GM23338 (cell line): ENCODE measurements at regions not wholly inside any gene's neighbourhood (a gene's known extent, or its start where the extent isn't known, plus 50 kb on each side); places are given as distances from the start of the nearest gene placed in this dataset.

Experiments
- CTCF ChIP-seq, 2 experiments: fragments of 200-600 bp in 1 of 2; sonication (generic) in 1 of 2; conservative IDR thresholded peaks; 2 replicates each; pipeline versions ENCODE4 v1.5.1 to v1.6.1; 2016 to 2017; ENCODE audit warnings: antibody characterized with exemption in 2 of 2, low read depth in 2 of 2, mild to moderate bottlenecking in 2 of 2, moderate library complexity in 1 of 2
- EZH2phosphoT487 ChIP-seq: fragments of 200-600 bp; sonication (generic); IDR thresholded peaks from one replicate; pipeline ENCODE4 v1.8.1; 2018; ENCODE audit warnings: antibody characterized with exemption; ENCODE audit not compliant: unreplicated experiment

GRCh38 chr10:123275136-123275564 is 120.9 kb downstream of the BUB3 start:
- TF ChIP-seq EZH2phosphoT487 (no peak), CTCF (conservative IDR thresholded peaks at IDR 0.05; ENCODE audit: low read depth in 2 of 2) (no peak)
